ENCODE measurements at regions not wholly inside any gene's neighbourhood (a gene's known extent, or its start where the extent isn't known, plus 50 kb on each side); places are given as distances from the start of the nearest gene placed in this dataset.

DNA sequence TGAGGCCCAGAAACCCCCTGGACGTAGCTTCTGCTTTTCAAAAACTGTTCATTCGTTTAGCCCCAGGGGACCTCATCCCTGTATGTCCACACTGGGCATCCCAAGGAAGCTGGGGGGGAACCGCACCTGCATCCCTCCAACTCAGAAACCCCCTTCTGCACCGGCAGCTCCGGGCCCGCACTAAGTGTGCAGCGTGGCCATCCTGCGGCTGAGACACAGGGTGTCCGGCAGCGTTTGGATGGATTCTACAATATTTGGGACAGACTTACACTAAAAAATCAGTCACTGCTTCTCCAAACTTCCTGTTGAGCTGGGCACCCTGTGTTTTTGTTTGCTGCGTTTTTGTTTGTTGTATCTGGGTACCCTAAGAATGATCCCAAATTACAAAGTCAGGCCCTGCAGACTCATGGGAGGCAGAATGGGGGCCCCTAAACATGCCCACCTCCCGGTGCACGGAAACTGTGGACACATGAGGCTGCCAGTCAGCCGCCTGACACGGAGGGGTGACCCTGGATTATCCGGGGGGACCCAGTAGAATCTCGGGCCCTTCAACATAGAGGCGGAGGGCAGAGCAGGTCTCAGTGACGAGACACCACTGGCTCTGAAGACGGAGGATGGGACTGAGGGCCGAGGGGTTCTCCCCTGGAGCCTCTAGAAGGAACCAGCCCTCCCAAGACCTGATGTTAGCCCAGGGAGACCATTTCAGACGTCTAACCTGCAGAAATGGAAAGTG is 88.2 kb upstream of the BHLHE23 start:
- TF ChIP-seq, protein P1, sequence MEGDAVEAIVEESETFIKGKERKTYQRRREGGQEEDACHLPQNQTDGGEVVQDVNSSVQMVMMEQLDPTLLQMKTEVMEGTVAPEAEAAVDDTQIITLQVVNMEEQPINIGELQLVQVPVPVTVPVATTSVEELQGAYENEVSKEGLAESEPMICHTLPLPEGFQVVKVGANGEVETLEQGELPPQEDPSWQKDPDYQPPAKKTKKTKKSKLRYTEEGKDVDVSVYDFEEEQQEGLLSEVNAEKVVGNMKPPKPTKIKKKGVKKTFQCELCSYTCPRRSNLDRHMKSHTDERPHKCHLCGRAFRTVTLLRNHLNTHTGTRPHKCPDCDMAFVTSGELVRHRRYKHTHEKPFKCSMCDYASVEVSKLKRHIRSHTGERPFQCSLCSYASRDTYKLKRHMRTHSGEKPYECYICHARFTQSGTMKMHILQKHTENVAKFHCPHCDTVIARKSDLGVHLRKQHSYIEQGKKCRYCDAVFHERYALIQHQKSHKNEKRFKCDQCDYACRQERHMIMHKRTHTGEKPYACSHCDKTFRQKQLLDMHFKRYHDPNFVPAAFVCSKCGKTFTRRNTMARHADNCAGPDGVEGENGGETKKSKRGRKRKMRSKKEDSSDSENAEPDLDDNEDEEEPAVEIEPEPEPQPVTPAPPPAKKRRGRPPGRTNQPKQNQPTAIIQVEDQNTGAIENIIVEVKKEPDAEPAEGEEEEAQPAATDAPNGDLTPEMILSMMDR (conservative IDR thresholded peaks at IDR 0.05; ENCODE audit: low read length): no peak
- no peak for TF ChIP-seq EZH2phosphoT487 (IDR thresholded peaks at IDR 0.05; ENCODE audit: borderline replicate concordance, low read depth, low read length)
